IMR-90 (cell line): ENCODE measurements at regions not wholly inside any gene's neighbourhood (a gene's known extent, or its start where the extent isn't known, plus 50 kb on each side); places are given as distances from the start of the nearest gene placed in this dataset.

Experiments used
- ATAC-seq: fragments of 200-7000 bp; cut with Tn5 transposase; 2 replicates; pipeline ENCODE4 v1.9.1; 2020; ENCODE audit warnings: low read depth, mild to moderate bottlenecking, moderate library complexity
- BruUV-seq: library from RNA; stranded (reverse); fragments of 400-500 nt; replicated peaks from 2 replicates; lab custom pipeline; 2021; lab: Mats Ljungman, UMichigan
- CTCF ChIA-PET: fragments of 300-600 bp; formaldehyde crosslinking; extraction: SDS; loops from one replicate; lab custom pipeline; 2021; ENCODE audit warnings: antibody characterized with exemption; lab: Yijun Ruan, JAX
- POLR2A ChIA-PET: fragments of 300-600 bp; sonication (Branson Sonifier 250); formaldehyde crosslinking; loops from one replicate; lab custom pipeline; 2022; ENCODE audit warnings: antibody characterized with exemption; ENCODE audit not compliant: unreplicated experiment; lab: Charles Lee
- DNase-seq: peaks from one replicate; pipeline ENCODE4 v3.0.0; 2013
- H2AFZ ChIP-seq: replicated peaks from 2 replicates; pipeline ENCODE3; 2013; ENCODE audit warnings: low read length, mild to moderate bottlenecking; ENCODE audit not compliant: poor library complexity
- H2AK5ac ChIP-seq: 2 replicates; pipeline ENCODE4 v1.6.1; 2013; ENCODE audit warnings: low read depth, low read length, inconsistent platforms
- H2AK9ac ChIP-seq: replicated peaks from 2 replicates; pipeline ENCODE3; 2013; ENCODE audit warnings: mild to moderate bottlenecking, low read depth, low read length, moderate library complexity; ENCODE audit not compliant: poor library complexity
- H2BK120ac ChIP-seq: 2 replicates; pipeline ENCODE4 v1.6.1; 2013; ENCODE audit warnings: low read depth, low read length, inconsistent platforms
- H2BK15ac ChIP-seq: 3 replicates; pipeline ENCODE4 v1.6.1; 2013; ENCODE audit warnings: low read depth, low read length, inconsistent platforms
- H2BK20ac ChIP-seq: 2 replicates; pipeline ENCODE4 v1.6.1; 2013; ENCODE audit warnings: low read depth, mild to moderate bottlenecking, inconsistent platforms, low read length, moderate library complexity
- H2BK5ac ChIP-seq: 2 replicates; pipeline ENCODE4 v1.6.1; 2013; ENCODE audit warnings: mild to moderate bottlenecking, low read depth, low read length, inconsistent platforms; ENCODE audit not compliant: poor library complexity, severe bottlenecking
- H3K14ac ChIP-seq: replicated peaks from 2 replicates; pipeline ENCODE4 v1.6.1; 2013; ENCODE audit warnings: low read depth, low read length, inconsistent platforms
- H3K18ac ChIP-seq: 2 replicates; pipeline ENCODE4 v1.6.1; 2013; ENCODE audit warnings: low read depth, low read length, control low read depth
- H3K23ac ChIP-seq: 2 replicates; pipeline ENCODE4 v1.6.1; 2013; ENCODE audit warnings: low read depth, low read length, inconsistent platforms
- H3K27ac ChIP-seq: 2 replicates; pipeline ENCODE4 v1.5.1; 2013; ENCODE audit warnings: mild to moderate bottlenecking, control low read depth, low read length; ENCODE audit not compliant: insufficient read depth
- H3K27me3 ChIP-seq: 2 replicates; pipeline ENCODE4 v1.6.1; 2013; ENCODE audit warnings: low read length; ENCODE audit not compliant: control insufficient read depth, insufficient read depth
- H3K36me3 ChIP-seq: 2 replicates; pipeline ENCODE4 v1.6.1; 2013; ENCODE audit warnings: low read length, mixed read lengths; ENCODE audit not compliant: control insufficient read depth, insufficient read depth
- H3K4ac ChIP-seq: 2 replicates; pipeline ENCODE4 v1.6.1; 2013; ENCODE audit warnings: low read depth, low read length, inconsistent platforms
- H3K4me1 ChIP-seq: 2 replicates; pipeline ENCODE4 v1.6.1; 2013; ENCODE audit warnings: low read length, mixed read lengths; ENCODE audit not compliant: control insufficient read depth, insufficient read depth
- H3K4me2 ChIP-seq: 2 replicates; pipeline ENCODE4 v1.6.1; 2013; ENCODE audit warnings: low read depth, mild to moderate bottlenecking, control low read depth, low read length, moderate library complexity
- H3K4me3 ChIP-seq: 2 replicates; pipeline ENCODE4 v1.5.1; 2013; ENCODE audit warnings: low read depth, mild to moderate bottlenecking, control low read depth, low read length, moderate library complexity; ENCODE audit not compliant: insufficient read depth
- H3K56ac ChIP-seq: 2 replicates; pipeline ENCODE4 v1.6.1; 2013; ENCODE audit warnings: low read length, inconsistent platforms; ENCODE audit not compliant: insufficient read depth; ENCODE audit errors: extremely low read depth
- H3K79me1 ChIP-seq, 2 experiments: 2 replicates each; pipeline ENCODE4 v1.6.1; 2013; ENCODE audit warnings: low read length in 2 of 2, inconsistent platforms in 1 of 2, low read depth in 1 of 2
- H3K9ac ChIP-seq: 2 replicates; pipeline ENCODE4 v1.6.1; 2013; ENCODE audit warnings: low read depth, low read length, control low read depth
- H3K9me1 ChIP-seq: 2 replicates; pipeline ENCODE4 v1.6.1; 2013; ENCODE audit warnings: low read length, inconsistent platforms; ENCODE audit not compliant: insufficient read depth
- H3K9me3 ChIP-seq: 2 replicates; pipeline ENCODE4 v1.6.1; 2013; ENCODE audit warnings: low read length; ENCODE audit not compliant: control insufficient read depth, insufficient read depth
- H4K20me1 ChIP-seq: 2 replicates; pipeline ENCODE4 v1.6.1; 2013; ENCODE audit warnings: low read length, inconsistent platforms; ENCODE audit not compliant: insufficient read depth
- H4K5ac ChIP-seq: 2 replicates; pipeline ENCODE4 v1.6.1; 2013; ENCODE audit warnings: mild to moderate bottlenecking, low read depth, low read length, control low read depth
- H4K8ac ChIP-seq, 2 experiments: 2 replicates each; pipeline ENCODE4 v1.6.1; 2013; ENCODE audit warnings: low read depth in 2 of 2, low read length in 2 of 2, control low read depth in 1 of 2, inconsistent platforms in 1 of 2
- H4K91ac ChIP-seq: 2 replicates; pipeline ENCODE4 v1.6.1; 2013; ENCODE audit warnings: low read depth, low read length, inconsistent platforms; ENCODE audit not compliant: insufficient read depth
- BHLHE40 ChIP-seq: fragments of 150-350 bp; IDR thresholded peaks from 2 replicates; pipeline ENCODE4 v1.6.1; 2016; ENCODE audit warnings: mild to moderate bottlenecking, low read depth, low read length
- CHD1 ChIP-seq: IDR thresholded peaks from 2 replicates; pipeline ENCODE4 v1.6.1; 2012; ENCODE audit warnings: low read depth, low read length, improper control_type of control experiment
- CTCF ChIP-seq: conservative IDR thresholded peaks from 2 replicates; pipeline ENCODE4 v1.5.1; 2012; ENCODE audit warnings: mild to moderate bottlenecking, low read depth, low read length, improper control_type of control experiment
- MAFK ChIP-seq: IDR thresholded peaks from 2 replicates; pipeline ENCODE4 v1.6.1; 2012; ENCODE audit warnings: low read depth, low read length, improper control_type of control experiment
- MAZ ChIP-seq: IDR thresholded peaks from 2 replicates; pipeline ENCODE4 v1.6.1; 2012; ENCODE audit warnings: low read depth, mild to moderate bottlenecking, low read length, improper control_type of control experiment, moderate library complexity, borderline replicate concordance
- RAD21 ChIP-seq: IDR thresholded peaks from 2 replicates; pipeline ENCODE4 v1.6.1; 2012; ENCODE audit warnings: low read length, improper control_type of control experiment
- SMC3 ChIP-seq: fragments of 150-350 bp; IDR thresholded peaks from 2 replicates; pipeline ENCODE4 v1.6.1; 2016; ENCODE audit warnings: low read depth, mild to moderate bottlenecking, antibody characterized with exemption, low read length, moderate library complexity
- WGBS, 2 experiments: methylation state at CpG; one replicate each; pipeline versions ENCODE4 v1.1.5 to v1.1.7; 2013; ENCODE audit warnings: missing lambda C conversion rate in 2 of 2; ENCODE audit not compliant: insufficient read length in 1 of 2; ENCODE audit errors: extremely low coverage in 2 of 2; 5-methylcytosine and 5-hydroxymethylcytosine counted together
- dilution Hi-C: fragments of 300-500 bp; cut with HindIII; formaldehyde crosslinking; loops from one replicate; pipeline ENCODE4 v1.14.3; 2018; ENCODE audit warnings: low sequenced_read_pairs; ENCODE audit not compliant: unreplicated experiment
- in situ Hi-C: fragments of 300-500 bp; cut with MboI; formaldehyde crosslinking; loops from 3 replicates; pipeline ENCODE4 v1.14.3; 2019; ENCODE audit warnings: low sequenced_read_pairs, inconsistent platforms, mixed read lengths
- intact Hi-C: fragments of 100-400 bp; cut with micrococcal nuclease; formaldehyde crosslinking; loops from 2 replicates; pipeline ENCODE4 v1.10.0; 2022

- no peak for ATAC-seq
- H3K14ac ChIP-seq: no peak overlapping the region
- H3K27me3 ChIP-seq: no peaks in the 10 kb centered on the region
- no peak overlapping the region for H2AFZ ChIP-seq
- no peaks in the 10 kb centered on the region for H3K4me1 ChIP-seq
- no peak overlapping the region for H4K5ac ChIP-seq
- H4K20me1 ChIP-seq: no peaks in the 10 kb centered on the region
- H3K9me3 ChIP-seq: no peaks in the 10 kb centered on the region
- H4K8ac ChIP-seq: no peak overlapping the region
- H3K18ac ChIP-seq: no peak overlapping the region
- no peak overlapping the region for H2BK15ac ChIP-seq
- H3K4me3 ChIP-seq: no peak overlapping the region
- CTCF ChIA-PET: no interaction called here
- no peak overlapping the region for H3K27ac ChIP-seq
- H3K4me2 ChIP-seq: no peak overlapping the region
- intact Hi-C loops (no loop called here), in situ Hi-C loops (no loop called here), dilution Hi-C loops (no loop called here)
- no peak overlapping the region for H3K56ac ChIP-seq
- H2BK120ac ChIP-seq: no peak overlapping the region
- no peaks in the 10 kb centered on the region for H3K79me1 ChIP-seq
- no peak overlapping the region for H4K91ac ChIP-seq
- POLR2A ChIA-PET: no interaction called here
- no peaks in the 10 kb centered on the region for H3K36me3 ChIP-seq
- TF ChIP-seq BHLHE40 (no peak), SMC3 (no peak), CTCF (no peak), MAZ (no peak), MAFK (no peak), CHD1 (no peak), RAD21 (no peak)
- no peak overlapping the region for H2BK20ac ChIP-seq
- H3K23ac ChIP-seq: no peak overlapping the region
- BruUV-seq: no TSS peak
- DNase-seq: no peak
- H3K9me1 ChIP-seq: no peaks in the 10 kb centered on the region
- H3K9ac ChIP-seq: no peak overlapping the region
- no peak overlapping the region for H2BK5ac ChIP-seq
- no peak overlapping the region for H2AK5ac ChIP-seq
- no CpG with 5 or more reads among the region's 2 CpGs for WGBS, 2 experiments
- H3K4ac ChIP-seq: no peak overlapping the region
- H2AK9ac ChIP-seq: no peak overlapping the region
These were observed 1544.1 kb downstream of the PLA2G4A start for GRCh38 chr1:188372821-188373220.
